ENCODE measurements at regions not wholly inside any gene's neighbourhood (a gene's known extent, or its start where the extent isn't known, plus 50 kb on each side); places are given as distances from the start of the nearest gene placed in this dataset.
A peak's percentile ranks its signal among the peaks of the same experiment; 100 is the strongest.

DNA sequence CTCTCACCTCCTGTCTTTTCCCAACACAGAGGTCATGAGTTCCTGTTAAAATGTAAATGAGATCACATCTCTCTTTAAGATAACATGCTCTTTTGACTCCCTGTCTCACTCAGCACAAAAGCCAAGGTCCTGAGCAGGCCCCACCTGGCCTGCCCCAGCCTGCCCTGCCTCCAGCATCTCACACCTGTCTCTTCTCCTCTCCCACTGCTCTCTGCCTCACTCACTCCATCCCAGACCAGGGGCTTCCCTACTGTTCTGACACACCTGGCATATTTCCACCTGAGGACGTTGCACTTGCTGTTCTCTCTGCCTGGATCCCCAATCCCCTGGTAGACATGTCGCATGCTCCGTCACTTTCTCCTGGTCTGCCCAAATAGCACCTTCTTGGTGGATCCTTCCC, 285.0 kb upstream of the ZMIZ1 start:
- DNase-seq (ENCODE audit: low read depth in 1 of 2, low spot score in 1 of 2) = no peak
- TF ChIP-seq, protein P1, sequence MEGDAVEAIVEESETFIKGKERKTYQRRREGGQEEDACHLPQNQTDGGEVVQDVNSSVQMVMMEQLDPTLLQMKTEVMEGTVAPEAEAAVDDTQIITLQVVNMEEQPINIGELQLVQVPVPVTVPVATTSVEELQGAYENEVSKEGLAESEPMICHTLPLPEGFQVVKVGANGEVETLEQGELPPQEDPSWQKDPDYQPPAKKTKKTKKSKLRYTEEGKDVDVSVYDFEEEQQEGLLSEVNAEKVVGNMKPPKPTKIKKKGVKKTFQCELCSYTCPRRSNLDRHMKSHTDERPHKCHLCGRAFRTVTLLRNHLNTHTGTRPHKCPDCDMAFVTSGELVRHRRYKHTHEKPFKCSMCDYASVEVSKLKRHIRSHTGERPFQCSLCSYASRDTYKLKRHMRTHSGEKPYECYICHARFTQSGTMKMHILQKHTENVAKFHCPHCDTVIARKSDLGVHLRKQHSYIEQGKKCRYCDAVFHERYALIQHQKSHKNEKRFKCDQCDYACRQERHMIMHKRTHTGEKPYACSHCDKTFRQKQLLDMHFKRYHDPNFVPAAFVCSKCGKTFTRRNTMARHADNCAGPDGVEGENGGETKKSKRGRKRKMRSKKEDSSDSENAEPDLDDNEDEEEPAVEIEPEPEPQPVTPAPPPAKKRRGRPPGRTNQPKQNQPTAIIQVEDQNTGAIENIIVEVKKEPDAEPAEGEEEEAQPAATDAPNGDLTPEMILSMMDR (IDR thresholded peaks at IDR 0.05; ENCODE audit: low read depth, low read length) = no peak
- no peak overlapping the region for H3K4me3 ChIP-seq
- H3K4me1 ChIP-seq (ENCODE audit: low read depth) = no peaks in the 10 kb centered on the region
- H3K27ac ChIP-seq = no peak overlapping the region
- no peaks in the 10 kb centered on the region for H3K27me3 ChIP-seq
- H3K9me3 ChIP-seq (ENCODE audit: low read depth) = no peaks in the 10 kb centered on the region
- H3K36me3 ChIP-seq = no peaks in the 10 kb centered on the region

DNA sequence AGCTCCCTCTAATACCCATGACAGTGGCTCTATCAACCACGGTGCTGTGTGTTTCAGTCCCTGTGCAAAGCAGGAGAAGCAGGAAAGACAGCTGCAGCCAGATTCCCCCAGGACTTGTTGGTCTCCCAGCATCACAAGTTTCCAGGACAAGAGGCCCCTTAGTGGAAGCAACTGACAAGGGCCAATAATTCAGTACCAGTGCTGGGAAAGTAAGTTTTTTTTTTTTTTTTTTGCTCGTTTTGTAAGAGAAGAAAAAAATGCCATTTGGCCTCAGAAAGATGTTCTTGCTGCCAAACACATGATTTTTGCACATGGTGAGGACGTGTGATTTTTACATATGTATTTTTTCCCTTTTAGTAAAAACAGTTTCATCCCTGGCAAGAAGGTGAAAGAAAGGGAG, 284.2 kb upstream of the ZMIZ1 start:
- H3K27ac ChIP-seq = no peak overlapping the region

DNA sequence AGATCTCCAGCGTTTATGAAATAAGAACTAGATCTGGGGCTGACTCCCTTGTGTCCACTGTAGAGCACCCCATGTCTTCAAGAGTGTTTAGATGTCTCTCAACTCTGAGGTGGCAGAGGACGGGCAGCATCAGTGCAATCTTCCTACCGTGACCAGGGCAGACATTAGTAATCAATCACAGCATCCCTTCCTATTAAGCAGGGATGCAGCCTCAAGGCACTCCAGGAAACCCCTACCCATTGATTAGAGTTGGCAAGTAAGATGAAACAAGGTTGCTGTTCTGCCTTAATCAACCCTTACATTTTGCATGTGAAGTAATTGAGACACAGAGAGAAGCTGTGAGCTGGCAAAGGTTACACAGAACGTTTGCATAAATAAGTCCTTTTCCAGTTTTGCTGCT, 283.7 kb upstream of the ZMIZ1 start:
- no peaks in the 10 kb centered on the region for H3K36me3 ChIP-seq
- H3K9me3 ChIP-seq (ENCODE audit: low read depth) = no peaks in the 10 kb centered on the region
- no peak overlapping the region for H3K4me3 ChIP-seq
- TF ChIP-seq, protein P1 (IDR thresholded peaks at IDR 0.05; ENCODE audit: low read depth, low read length) = no peak
- no peaks in the 10 kb centered on the region for H3K4me1 ChIP-seq (ENCODE audit: low read depth)
- DNase-seq (ENCODE audit: low read depth in 1 of 2, low spot score in 1 of 2) = no peak
- no peaks in the 10 kb centered on the region for H3K27me3 ChIP-seq
- no peak overlapping the region for H3K27ac ChIP-seq

More for the DNA sequence above, 284.2 kb upstream of the ZMIZ1 start:
- H3K4me3 ChIP-seq = no peak overlapping the region
- TF ChIP-seq, protein P1 (IDR thresholded peaks at IDR 0.05; ENCODE audit: low read depth, low read length) = no peak
- no peaks in the 10 kb centered on the region for H3K9me3 ChIP-seq (ENCODE audit: low read depth)
- no peaks in the 10 kb centered on the region for H3K4me1 ChIP-seq (ENCODE audit: low read depth)
- peak in 1 of 2 donors; percentile 20 for DNase-seq (ENCODE audit: low read depth in 1 of 2, low spot score in 1 of 2)
- no peaks in the 10 kb centered on the region for H3K27me3 ChIP-seq
- H3K36me3 ChIP-seq = no peaks in the 10 kb centered on the region

DNA sequence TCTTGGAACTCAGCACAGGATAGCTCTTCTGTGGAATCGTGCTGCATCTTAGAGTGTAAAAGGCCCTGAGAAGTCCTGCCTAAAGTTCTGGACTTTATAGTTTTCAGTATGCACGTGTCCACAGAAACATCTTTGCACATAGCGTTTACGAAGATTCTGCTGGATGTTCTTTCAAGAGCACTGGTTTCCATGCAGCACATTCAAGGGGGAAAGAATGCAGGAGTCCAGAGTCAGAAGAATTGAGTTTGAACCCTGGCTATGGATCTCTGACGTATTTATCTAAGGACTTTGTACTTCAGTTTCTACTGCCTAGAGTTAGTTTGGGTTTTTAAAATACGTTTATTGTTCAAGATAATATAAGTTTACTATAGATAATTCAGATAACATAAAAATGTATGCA, 282.8 kb upstream of the ZMIZ1 start:
- no peak overlapping the region for H3K27ac ChIP-seq
- H3K36me3 ChIP-seq = no peaks in the 10 kb centered on the region
- no peaks in the 10 kb centered on the region for H3K4me1 ChIP-seq (ENCODE audit: low read depth)
- H3K9me3 ChIP-seq (ENCODE audit: low read depth) = no peaks in the 10 kb centered on the region
- no peak overlapping the region for H3K4me3 ChIP-seq
- no peak for DNase-seq (ENCODE audit: low read depth in 1 of 2, low spot score in 1 of 2)
- TF ChIP-seq, protein P1 (IDR thresholded peaks at IDR 0.05; ENCODE audit: low read depth, low read length) = no peak
- H3K27me3 ChIP-seq = no peaks in the 10 kb centered on the region

DNA sequence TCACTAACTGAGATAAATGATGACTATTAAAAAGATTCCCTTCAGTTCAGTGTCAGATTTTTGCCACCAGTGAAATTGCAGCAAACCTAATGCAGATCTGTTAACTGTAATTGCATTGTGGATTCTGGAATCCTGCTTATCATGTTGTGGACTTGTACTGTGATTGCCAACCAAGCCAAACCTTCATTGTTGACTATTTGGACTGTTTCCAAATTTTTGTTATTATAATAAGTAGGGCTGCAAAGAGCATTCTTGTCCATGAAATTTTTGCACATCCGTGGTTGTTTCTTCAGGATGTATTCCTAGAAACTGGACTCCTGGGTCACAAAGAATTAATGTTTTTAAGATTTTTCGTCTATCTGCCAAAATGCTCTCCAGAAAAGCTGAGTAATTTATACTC, 281.6 kb upstream of the ZMIZ1 start:
- peak in 1 of 2 donors; percentile 44 for DNase-seq (ENCODE audit: low read depth in 1 of 2, low spot score in 1 of 2)
- no peaks in the 10 kb centered on the region for H3K4me1 ChIP-seq (ENCODE audit: low read depth)
- H3K27ac ChIP-seq = no peak overlapping the region
- no peak overlapping the region for H3K4me3 ChIP-seq
- H3K27me3 ChIP-seq = no peaks in the 10 kb centered on the region
- TF ChIP-seq, protein P1 (IDR thresholded peaks at IDR 0.05; ENCODE audit: low read depth, low read length) = no peak
- H3K36me3 ChIP-seq = no peaks in the 10 kb centered on the region
- H3K9me3 ChIP-seq (ENCODE audit: low read depth) = no peaks in the 10 kb centered on the region

All from cardiac muscle cell (in vitro differentiated cells and primary cell).